ENCODE measurements at regions not wholly inside any gene's neighbourhood (a gene's known extent, or its start where the extent isn't known, plus 50 kb on each side); places are given as distances from the start of the nearest gene placed in this dataset.
"Not testable (repeated sequence)": the region's sequence is repeated elsewhere in the genome, so short reads cannot be mapped to it uniquely, and the experiment has no call there.

DNA sequence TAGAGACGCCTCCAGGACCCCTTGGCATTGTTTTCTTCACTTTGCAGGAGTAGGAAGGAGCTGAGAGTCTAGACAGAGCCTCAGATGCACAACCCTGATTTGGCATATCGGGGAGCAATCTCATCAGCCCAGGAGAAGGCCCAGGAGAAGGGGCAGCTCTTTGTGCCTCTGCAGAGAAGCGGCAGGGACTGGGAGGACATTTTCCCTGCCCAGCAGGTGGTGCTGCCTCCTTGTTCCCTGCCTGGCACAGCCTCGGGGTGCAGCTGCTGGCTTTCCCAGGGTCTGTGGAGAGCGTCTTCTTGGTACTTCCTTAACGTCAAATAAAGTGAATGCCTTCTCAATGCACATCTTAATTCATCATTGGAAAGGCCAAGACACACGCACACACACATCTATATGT lies 419.5 kb downstream of the TMEM121 start:
- DNase-seq = peak in 1 of 2 donors; percentile 33

DNA sequence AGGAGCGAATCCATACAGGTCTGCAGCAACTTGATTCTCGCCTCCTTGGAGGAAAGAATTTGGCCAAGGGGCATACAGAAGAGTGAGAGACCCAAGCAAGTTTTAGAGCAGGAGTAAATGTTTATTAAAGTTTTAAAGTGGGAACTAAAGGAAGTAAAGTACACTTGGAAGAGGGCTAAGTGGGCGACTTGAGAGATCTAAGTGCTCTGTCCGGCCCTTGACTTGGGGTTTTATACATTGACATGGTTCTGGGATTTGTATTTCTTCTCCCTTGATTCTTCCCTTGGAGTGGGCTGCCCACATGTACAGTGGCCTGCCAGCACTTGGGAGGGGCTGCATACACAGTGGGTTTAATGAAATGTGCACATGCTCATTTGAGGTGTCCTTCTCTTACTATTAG lies 421.2 kb downstream of the TMEM121 start:
- DNase-seq = no peak

DNA sequence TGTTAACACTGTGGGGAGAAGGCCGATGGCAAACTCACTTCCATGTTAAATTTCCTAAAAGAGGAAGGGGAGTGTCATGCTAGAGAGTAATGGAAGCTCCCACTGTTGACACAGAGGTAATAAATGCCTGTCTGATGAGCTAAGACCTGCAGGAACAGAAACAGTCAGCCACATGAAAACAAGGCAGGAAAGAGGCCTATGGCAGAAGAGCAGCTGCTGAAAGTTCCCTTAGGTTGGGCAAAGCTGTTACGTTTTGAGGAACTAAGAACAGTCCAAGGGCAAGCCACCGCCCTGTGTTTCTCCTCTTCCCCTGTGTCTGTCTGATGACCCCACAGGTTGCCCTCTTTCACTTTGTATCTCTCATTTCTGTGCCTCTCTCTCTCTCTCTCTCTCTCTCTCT lies 422.6 kb downstream of the TMEM121 start:
- DNase-seq = peak in 1 of 2 donors; percentile 27

DNA sequence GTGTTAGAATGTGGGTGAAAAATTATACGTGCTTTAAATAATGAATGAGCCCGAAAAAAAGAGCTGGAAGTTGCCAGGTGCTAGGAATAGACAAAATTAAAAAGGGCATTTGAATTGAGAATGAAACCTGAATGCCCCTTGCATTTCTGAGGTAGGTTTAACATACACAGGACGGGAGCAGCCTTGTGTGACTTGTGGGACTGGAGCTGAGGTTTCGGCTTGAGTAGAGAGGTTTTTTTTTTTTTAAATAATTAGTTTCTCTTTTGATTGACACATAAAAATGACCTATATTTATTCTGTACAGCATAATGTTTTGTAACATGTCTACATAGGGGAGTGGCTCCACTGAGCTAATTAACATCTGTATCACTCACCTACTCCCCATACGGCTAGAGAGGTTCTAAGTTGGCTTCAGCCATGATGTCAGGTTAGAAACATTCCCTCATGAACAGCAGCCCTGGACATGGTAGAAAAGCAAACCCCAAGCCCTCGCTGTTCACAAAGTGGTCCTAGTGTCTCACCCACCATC lies 424.0 kb downstream of the TMEM121 start:
- not testable (repeated sequence) for DNase-seq

- DNase-seq = no peak
Measured at GRCh38 chr14:105951399-105951798, 425.0 kb downstream of the TMEM121 start.

GRCh38 chr14:105952222-105952621 lies 425.8 kb downstream of the TMEM121 start:
- no peak for DNase-seq

DNA sequence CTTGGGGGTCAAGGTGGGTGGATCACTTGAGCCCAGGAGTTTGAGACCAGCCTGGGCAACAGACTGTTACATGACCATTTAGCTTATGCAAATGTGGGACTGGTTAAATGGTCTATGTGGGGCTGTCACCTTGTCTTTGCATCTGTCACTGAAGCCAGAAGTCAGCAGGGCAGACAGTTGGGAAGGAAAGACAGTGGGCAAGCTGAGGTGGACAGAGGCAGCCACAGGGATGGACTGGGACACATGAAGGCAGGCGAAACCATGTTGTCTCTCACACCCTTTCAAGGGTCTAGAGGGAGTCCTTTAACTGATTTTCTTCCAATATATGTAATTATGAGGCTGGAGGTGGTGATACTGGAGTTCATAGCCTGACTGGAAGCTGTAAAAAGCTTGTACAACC lies 426.4 kb downstream of the TMEM121 start:
- DNase-seq = no peak

GRCh38 chr14:105961625-105962024 lies 435.2 kb downstream of the TMEM121 start:
- not testable (repeated sequence) for DNase-seq

DNA sequence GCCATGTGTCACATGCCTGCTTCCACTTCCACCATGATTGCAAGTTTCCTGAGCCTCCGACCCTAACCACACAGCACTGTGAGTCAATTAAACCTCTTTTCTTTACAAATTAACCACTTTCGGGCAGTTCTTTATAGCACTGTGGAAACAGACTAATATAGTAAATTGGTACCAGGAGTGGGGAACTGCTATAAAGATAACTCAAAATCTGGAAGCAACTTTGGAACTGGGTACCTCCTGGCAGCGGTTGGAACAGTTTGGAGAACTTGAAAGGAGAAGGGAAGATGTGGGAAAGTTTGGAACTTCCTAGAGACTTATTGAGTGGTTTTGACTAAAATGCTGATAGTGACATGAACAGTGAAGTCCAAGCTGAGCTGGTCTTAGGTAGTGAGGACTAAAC lies 436.1 kb downstream of the TMEM121 start:
- DNase-seq = no peak

DNA sequence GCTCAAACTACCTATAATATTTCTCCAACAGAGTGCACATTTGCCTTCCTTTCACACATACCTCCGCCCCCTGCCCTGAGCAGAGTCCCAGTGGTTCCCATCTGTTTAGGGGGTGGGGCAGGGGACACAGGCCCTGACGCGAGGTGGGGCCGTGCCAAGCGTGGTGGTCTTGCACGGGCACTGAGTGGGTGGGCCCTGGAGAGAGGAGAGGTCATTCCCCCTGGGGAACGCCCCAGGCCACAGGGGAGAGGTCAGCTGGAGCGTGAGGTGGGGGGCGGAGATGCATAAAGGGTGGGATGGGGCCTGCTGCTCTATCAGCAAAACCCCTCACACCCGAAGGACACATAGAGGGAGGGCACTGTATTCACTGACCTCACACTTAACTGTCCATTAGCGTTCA lies 441.9 kb downstream of the TMEM121 start:
- no peak for DNase-seq

GRCh38 chr14:105969026-105969425 lies 442.6 kb downstream of the TMEM121 start:
- DNase-seq = not testable (repeated sequence)

- not testable (repeated sequence) for DNase-seq
Measured at GRCh38 chr14:105970821-105971220, 444.4 kb downstream of the TMEM121 start.

DNA sequence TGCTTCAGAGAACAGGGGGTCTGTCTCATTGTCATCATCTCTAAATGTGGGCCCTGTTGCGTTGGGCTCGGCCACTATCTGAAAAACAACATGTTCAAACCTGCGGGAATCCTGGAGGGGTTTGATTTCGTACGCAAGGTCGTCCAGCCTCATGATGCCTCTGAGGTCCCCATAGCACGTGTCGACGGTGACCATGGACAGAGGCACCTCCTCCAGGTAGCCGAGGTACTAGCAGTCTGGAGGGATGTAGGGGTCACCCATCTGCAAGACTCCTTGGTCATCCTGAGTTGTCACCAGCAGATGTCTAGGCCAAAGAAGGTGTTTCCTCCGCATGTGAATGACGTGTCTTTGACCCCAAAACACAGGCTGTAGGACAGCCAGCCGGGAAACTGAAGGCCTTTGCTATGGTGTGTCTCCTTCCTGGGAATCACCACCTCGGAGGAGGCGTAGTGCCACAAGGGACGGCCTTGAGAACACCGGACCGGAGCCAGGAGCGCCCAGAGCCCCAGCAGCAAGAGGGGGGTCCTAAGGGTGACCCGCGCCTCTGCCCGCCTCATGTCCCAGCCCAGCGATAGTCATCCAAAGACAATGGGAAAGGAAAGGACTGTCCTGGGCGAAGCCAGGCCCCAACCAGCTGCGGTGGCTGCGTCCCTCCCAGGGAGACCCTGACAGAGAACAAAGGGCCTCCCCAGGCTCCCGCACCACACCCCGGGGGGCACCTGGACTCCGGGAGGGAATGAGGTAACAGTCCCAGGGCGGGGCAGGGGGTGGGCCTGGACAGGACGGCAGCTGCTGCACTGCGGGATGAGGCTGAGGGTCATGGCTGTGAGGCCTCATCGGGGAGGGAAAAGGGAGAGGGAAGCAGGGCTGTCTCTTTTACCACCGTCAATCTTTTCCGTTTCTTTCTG lies 445.5 kb downstream of the TMEM121 start:
- DNase-seq = no peak

- peak; percentile 61 to 72 for DNase-seq
Measured at GRCh38 chr14:105974902-105975301, 448.5 kb downstream of the TMEM121 start.

GRCh38 chr14:105978618-105979295 lies 452.4 kb downstream of the TMEM121 start:
- DNase-seq = no peak

DNA sequence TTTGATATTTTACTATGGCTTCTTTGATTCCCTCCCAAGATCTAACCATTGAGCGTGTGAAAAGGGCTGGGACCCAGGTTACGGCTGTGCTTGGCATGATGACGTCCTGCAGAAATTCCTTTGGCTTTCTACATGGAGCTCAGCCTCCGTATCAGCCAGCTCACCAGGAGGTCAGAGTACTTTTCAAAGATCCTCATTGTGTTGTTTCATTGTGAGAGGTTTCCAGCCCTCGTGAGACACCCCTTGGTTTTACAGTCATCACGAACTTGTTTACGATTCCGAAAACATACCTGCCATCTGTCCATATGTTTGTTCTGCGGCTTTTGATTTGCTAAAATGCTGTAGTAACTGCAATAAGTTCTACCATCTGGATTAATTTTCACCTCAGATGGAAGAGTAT lies 453.1 kb downstream of the TMEM121 start:
- DNase-seq = no peak

- no peak for DNase-seq
Measured at GRCh38 chr14:105980224-105980623, 453.8 kb downstream of the TMEM121 start.

- peak; percentile 64 to 75 for DNase-seq
Measured at GRCh38 chr14:105981517-105982302, 455.3 kb downstream of the TMEM121 start.

DNA sequence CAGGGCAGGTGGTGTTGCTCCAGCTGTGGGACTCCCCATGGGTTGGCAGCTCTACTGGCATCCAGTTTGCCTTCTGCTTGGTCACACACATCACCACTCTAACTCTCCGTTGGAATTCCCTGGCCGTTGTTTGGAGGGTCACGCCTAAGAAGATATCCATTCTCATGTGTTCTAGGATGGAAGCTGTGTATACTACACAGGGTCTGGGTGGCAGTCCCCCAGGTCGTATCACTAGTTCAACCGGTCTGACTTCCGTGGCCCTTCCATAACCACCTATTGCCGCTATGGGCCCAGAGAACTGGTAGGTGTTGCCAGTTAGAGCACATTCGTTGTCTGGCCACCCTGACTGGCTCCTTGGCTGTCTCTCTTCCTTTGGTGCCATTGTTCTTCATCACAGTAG lies 456.3 kb downstream of the TMEM121 start:
- DNase-seq = no peak

GRCh38 chr14:105986894-105987284 lies 460.5 kb downstream of the TMEM121 start:
- DNase-seq = no peak

- DNase-seq = no peak
Measured at GRCh38 chr14:105987563-105987962, 461.2 kb downstream of the TMEM121 start.

GRCh38 chr14:105989566-105990302 lies 463.4 kb downstream of the TMEM121 start:
- no peak for DNase-seq
